GM21529 (cell line): ENCODE measurements at regions not wholly inside any gene's neighbourhood (a gene's known extent, or its start where the extent isn't known, plus 50 kb on each side); places are given as distances from the start of the nearest gene placed in this dataset.
"Not testable (repeated sequence)": the region's sequence is repeated elsewhere in the genome, so short reads cannot be mapped to it uniquely, and the experiment has no call there.

ENCODE experiments used
- ATAC-seq: cut with Tn5 transposase; IDR thresholded peaks from one replicate; pipeline ENCODE4 v1.9.1; 2021; ENCODE audit not compliant: unreplicated experiment

DNA sequence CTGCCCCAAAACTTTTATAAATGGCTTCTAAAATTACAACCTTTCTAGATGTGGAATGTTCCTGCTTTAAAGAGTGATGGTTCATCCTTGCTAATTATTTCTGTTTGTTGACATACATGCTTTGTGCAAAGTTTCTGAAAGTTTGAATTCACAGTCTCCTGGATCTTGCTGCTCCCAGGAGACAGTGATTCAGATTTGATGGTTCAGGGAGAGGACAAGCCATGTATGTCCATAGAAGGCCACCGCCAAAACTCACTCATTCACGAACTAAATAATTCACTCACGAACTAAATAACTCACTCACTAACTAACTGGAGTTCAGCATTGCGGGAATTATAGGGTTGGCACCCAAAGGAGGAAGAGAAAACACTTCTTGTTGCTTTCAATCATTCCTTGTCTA lies 416.5 kb upstream of the ZEB2 start:
- ATAC-seq = no peak

DNA sequence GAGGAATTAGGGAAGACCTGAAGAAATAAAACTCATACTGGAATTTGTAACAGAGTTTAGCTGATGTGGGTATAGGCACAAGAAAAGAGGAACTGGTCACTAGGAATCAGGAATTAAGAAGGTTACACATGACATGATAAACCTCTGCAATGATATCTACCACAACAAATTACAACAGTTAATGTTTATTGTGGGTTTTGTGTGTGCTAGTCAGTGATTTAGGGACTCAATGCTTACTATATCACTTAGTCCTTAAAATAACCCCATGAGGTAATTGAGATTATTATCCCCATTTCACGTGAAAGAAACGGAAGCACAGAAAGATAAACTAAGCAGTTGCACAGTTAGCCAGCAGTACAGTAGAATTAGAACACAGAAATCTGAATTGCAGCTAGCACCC lies 415.8 kb upstream of the ZEB2 start:
- ATAC-seq = no peak

DNA sequence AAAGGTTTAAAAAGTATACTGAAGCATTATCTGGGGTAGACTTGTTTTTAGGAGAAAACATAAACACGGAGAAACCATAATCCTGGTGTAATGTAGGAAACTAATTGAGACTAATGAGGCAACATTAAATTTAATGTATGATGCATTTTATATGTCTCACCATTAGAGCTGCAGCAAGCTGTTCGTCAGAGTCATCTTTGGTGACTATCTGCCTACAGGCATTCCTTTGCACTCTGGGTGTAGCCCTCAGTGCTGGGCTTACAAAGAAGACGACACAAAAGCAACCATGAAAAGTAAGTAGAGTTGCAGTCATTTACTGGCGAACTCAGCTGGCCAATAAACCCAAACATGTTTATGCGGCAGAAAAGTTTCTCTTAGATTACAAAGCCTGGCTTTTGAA lies 415.3 kb upstream of the ZEB2 start:
- no peak for ATAC-seq

DNA sequence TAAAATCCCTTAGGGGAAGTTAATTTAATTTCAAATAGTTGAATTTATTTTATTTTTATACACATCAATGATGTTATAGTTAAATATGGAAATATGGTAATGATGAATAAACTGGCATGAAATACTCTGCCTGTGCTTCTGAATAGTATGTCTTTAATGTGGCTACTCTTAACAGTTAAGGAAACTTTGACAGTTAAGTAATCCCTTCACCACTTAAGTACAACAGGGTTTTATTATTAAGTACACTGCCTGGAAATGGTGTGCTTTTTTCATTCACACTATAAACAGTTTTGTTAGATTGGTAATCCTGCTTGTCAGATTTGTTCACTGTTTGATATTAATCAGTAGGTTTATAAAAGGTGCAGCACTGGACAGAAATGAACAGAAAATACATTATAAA lies 412.0 kb upstream of the ZEB2 start:
- ATAC-seq = no peak

DNA sequence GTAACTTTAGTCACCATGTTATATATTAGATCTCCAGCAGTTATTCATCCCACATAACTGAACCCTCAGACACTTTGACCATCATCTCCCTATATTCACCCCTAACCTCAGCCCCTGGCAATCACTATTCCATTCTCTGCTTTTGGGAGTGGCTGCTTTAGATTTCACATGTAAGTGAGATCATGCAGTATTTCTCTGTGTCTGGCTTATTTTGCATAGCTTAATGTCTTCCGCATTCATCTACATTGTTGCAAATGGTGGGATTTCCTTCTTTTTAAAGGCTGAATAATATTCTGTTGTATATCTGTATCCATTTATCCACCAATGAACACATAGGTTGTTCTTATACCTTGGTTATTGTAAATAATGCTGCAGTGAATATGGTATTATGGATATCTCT lies 411.6 kb upstream of the ZEB2 start:
- no peak for ATAC-seq

DNA sequence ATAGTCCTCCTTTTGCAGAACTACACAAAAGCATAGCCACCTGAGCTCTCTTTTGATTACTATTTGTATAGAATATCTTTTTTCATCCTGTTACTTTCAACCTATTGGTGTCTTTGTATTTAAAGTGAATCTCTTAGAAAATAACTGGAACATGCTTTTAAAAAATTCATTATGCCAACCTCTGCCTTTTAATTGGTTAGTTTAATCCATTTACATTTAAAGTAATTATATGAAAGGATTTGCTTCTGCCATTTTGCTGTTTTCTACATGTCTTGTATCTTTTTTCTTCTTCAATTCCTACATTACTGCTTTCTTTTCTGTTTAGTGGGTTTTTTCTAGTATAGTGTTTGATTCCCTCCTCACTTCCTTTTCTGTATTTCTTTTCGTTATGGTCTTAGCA lies 407.5 kb upstream of the ZEB2 start:
- ATAC-seq = no peak

DNA sequence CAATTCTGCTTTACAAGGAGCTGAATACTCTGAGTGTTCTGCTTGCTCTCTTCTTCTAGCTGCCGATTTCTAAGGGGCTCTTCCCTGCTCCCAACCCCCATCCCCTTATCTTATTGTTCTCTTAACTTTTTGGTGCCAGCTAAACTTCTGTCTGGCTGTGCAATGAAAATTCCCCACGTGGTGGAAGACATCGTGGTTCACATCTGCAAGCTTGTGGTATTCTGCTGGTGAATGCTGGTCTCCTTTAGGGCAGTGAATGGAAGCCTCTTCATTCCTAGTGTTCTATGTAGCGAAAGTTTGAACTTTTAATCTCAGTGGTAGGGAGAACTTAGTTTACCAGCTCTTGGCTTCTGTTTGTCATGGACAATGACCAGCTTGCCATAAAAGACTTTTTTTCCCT lies 406.0 kb upstream of the ZEB2 start:
- no peak for ATAC-seq

DNA sequence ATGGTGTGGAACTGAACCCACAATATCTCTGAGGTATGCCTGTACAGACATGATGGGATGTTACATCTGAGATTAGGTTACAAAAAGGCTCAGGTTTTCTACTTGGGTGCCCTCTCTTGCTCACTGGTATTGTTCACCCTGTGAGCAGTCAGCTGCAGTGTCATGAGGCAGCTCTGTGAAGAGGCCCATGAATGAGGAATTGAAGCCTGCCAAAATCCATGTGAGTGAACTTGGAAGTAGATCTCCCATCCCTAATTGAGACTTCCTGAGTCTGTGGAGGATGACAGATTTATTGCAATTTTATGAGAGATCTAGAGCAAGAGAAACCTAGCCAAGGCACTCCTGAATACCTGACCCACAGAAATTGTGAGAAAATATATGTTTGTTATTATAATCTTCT lies 404.9 kb upstream of the ZEB2 start:
- no peak for ATAC-seq

DNA sequence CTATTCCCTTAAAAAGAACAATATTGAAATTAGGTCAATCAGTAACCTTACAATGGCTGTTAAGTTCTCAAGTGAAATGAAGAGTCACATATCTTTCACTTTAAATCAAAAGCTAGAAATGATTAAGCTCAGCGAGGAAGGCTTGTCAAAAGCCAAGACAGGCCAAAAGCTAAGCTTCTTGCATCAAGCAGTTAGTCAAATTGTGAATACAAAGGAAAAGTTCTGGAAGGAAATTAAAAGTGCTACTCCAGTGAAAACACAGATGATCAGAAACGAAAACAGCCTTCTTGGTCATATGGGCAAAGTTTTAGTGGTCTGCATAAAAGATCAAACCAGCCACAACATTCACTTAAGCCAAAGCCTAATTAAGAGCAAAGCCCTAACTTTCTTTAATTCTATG lies 402.6 kb upstream of the ZEB2 start:
- no peak for ATAC-seq

DNA sequence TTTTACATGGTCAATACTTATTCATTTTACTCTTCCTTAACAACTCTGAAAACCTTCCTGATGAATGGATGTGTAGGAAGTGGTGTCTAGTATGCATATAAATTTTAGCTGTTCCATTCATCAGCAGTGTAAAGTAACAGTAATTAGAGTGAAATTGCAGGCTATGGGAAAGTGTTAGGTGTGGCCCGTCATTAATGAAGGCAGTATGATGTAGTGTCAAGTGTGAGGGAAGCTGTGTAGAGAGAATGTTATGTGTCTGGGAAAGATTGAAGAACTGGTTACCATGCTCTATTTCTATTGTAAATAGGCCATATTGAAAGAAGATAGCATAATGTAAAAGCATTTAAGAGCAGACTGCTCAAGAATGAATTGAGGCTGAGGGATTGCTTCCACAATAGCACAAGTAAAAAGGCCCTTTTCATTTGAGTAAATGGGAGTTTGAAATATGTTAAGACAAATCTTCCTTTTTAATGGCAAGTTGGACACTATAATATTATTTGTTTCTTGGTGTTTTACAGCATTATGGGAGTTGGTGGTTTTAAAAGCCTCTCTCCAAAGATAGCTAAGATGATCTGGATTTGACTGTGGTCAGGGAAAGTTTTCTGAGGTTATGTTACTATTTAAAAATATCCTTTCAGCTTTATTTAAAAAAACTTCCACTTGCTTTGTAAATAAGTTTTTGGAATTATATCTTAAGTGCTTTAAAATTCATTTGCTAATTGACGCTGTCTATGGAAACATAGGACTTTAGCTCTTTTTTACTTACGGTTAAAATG lies 401.0 kb upstream of the ZEB2 start:
- ATAC-seq = no peak

DNA sequence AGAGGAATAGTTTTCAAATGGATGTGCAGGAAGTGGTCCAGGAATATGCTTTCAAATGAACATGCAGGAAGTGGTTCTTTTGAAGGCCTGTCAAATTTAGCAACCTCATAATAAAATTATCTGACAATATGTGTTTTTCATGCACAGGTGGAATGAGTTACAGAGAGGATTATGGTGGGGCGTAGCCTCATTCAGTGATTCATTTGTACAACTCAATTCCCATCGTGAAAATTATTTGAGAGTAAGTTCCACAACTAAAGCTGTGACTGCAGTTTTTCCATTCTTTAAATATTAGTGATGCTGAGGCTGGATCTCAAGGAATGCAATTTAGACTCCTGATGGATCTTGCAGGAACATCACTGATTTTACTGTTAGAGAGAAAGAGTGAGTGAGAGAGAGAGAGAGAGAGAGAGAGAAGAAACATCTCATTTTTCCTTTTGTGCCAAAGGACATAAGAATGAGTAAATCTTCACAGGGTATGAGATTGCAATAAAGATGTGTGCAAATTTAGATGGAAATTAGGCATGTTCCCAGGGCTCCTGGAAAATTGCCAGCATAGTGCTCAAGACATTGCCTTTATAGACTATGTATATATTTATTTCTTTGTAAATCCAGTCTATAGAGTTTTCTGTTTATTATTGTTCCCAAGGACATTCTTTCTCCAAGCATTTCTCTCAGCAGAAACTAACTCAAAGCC lies 394.9 kb upstream of the ZEB2 start:
- ATAC-seq = no peak

DNA sequence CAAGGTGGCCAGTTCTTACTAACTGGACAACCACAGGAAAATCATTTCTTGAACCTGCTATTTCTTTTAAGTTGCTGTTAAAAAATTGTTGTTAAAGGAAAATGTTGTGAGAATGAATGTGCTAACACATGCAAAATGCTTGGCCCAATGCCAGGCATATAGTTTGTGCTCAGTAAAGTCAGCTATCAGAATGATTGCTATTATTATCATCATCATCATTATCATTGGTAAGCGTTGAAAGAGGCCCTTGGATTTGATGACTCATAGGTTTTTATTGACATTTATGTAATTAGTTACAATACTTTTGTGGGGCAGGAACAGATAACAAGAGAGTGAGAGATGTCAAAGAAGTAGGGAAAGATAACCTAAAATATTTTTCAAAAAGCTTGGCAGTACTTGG lies 394.2 kb upstream of the ZEB2 start:
- ATAC-seq = no peak

DNA sequence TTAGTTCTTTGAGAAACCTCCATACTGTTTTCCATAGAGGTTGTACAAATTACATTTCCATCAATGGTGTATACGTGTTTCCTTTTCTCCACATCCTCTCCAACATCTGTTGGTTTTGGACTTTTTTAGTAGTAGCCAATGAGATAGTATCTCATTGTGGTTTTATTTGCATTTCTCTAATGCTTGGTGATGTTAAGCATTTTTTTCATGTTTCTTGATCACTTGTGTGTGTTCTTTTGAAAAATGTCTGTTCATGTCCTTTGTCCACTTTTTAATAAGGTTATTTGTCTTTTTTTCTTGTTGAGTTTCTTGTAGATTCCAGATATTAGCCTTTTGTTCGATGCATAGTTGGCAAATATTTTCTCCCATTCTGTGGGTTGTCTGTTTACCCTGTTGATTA lies 392.3 kb upstream of the ZEB2 start:
- no peak for ATAC-seq

DNA sequence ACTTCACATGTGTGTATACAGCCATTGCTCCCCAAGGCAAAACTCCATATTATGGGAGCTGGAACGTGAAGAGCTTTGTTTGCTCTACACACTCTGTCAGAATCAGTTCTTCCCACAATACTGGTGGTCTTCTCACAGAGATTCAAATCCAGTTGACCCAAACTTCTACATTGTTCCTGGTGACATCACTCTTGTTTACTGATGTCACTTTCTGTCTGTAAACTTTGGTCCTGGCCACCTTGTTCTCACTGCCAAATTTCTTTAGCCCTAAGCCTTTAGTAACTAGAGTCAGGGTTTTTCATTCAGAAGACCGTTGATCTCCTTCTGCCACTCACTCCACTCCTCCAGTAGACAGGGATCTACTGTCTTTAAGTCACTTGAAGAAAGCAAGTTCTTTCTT lies 386.0 kb upstream of the ZEB2 start:
- no peak for ATAC-seq

DNA sequence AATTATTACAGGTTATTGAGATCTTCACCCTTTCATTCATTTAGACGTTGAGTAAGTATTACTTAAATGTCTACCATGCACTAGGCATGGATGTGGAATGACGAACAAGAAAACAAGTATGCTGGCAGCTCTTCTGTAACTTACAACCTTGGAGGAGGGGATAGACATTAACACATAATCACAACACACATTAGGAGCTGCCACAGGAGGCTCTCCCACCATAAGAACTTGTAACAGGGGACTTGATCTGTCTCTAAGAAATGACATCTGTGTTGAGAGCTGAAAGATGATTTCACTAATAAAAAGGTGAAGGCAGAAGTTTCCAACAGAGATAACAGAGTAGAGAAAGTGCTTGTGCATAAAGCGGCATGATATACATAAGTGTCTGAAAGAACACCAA lies 384.7 kb upstream of the ZEB2 start:
- ATAC-seq = no peak

DNA sequence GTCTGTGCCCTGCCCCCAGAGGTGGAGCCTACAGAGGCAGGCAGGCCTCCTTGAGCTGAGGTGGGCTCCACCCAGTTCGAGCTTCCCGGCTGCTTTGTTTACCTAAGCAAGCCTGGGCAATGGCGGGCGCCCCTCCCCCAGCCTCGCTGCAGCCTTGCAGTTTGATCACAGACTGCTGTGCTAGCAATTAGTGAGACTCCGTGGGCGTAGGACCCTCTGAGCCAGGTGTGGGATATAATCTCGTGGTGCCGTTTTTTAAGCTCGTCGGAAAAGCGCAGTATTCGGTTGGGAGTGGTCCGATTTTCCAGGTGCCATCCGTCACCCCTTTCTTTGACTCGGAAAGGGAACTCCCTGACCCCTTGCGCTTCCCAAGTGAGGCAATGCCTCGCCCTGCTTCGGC lies 383.1 kb upstream of the ZEB2 start:
- ATAC-seq = not testable (repeated sequence)

DNA sequence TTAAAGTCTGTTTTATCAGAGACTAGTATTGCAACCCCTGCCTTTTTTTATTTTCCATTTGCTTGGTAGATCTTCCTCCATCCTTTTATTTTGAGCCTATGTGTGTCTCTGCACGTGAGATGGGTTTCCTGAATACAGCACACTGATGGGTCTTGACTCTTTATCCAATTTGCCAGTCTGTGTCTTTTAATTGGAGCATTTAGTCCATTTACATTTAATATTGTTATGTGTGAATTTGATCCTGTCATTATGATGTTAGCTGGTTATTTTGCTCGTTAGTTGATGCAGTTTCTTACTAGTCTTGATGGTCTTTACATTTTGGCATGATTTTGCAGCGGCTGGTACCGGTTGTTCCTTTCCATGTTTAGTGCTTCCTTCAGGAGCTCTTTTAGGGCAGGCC lies 381.5 kb upstream of the ZEB2 start:
- not testable (repeated sequence) for ATAC-seq

DNA sequence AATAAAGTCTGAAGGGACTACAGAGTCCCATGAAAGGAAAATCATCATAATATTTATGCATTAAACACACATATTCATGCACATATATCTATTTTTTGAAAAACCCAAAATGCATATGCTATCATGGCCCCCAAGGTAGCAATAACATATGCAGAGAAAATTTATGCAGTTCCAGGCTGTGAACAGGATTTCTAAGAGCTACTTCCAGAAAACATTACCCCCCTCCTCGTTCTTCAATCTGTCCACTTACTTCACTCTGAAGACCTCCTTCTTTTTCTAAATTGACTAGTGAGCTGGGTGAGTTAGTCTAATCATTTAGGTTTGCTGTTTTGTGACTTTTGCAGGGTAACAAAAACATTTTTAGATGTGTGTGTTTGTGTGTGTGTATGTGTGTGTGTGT lies 376.4 kb upstream of the ZEB2 start:
- no peak for ATAC-seq

DNA sequence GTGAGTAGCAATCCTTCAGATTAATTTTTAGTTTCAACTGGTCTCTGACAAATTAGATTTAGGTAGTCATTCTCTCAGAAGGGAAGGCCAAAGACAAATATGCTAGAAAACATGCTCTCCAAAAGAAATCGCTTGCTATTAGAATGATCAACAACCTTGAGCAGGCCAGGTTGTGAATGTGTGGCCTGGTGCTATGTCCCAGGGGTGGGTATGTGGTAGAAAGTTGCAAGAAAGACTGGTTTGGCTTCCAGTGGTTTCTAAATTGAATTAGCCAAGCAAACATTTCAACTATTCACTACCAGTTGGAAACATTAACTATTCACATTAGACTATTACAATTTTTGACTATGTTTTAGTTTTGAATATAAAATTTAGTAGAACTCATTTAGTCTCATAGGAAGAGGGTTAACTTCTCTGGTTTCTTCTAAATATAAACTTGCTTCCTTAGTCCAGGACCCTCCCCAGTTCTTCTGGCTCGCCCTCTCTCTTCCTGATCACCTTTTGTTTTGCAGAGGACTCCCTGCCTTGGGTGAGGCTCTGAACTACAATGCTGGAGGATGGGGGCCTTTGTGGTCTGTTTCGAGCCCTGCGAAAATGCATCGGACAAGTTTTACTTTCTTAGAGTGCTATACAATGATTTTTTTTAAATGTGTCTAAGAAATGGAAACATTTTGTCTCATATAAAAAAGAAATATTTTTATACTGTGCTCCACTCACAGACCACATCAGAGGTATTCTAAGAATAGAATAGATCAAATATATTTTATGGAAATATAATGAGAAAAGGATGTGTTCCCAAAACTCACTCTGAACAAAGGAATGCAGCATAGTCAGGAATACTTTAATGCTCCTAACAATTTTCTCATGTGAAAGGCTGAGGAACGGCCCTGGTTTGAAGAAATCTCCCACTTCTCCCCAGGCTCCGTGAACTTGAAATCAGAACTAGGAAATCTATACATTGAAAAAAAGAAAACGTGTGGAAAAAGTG lies 375.0 kb upstream of the ZEB2 start:
- no peak for ATAC-seq

DNA sequence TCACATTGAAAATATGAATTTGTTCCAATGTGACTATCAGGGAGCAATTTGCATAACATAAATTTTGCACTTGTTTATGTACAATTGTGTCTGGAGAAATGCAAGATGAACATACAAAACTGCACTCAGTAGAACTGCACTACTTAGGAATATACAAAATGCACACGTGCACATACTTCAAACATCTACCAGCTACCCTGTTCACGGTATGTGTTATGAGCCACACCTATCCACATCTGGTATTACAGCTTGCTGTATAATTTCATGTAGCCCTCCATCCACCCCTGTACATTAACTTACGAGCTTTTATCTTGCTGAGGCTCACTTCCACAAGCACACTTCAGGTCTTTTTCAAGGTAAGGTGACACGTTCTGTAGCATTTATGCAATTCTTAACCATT lies 373.5 kb upstream of the ZEB2 start:
- no peak for ATAC-seq

DNA sequence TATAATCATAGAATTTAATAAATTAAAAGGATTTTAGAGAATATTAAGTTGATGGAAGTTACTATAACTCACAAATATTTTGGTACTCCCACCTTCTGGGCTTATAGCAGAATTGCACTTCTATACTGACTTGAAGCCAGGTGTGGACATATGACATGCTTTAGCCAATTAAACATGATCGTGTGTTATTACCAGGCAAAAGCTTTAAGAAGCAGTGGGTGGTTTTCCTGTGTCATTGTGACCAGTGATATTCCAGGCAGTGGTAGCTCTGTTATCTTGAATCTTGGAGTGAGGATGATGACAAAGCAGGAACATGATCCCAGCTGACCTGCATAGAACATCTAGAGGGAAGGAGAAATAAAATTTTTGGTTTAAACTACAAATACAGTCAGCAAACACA lies 370.9 kb upstream of the ZEB2 start:
- no peak for ATAC-seq

DNA sequence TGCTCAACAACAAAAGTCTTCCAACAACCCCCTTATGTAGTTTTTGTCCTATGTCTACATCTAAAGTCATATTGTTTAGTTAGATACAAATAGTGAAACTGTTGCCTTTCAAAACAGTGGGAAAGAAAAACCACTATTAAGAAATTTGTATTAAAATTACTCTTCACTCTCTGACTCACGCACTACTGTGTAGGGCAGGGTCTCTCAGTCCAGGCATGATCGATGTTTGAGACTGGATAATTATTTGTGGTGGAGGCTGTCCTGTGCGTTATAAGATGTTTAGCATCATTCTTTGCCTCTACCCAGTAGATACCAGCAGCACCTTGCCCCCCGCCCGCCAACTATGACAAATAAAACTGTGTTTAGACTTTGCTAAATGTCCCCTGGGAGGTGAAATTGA lies 369.4 kb upstream of the ZEB2 start:
- ATAC-seq = no peak
